GM12873 (cell line): ENCODE measurements at regions not wholly inside any gene's neighbourhood (a gene's known extent, or its start where the extent isn't known, plus 50 kb on each side); places are given as distances from the start of the nearest gene placed in this dataset.

Experiments used
- TF ChIP-seq, protein P1 (sequence below): IDR thresholded peaks from 2 replicates; pipeline ENCODE4 v1.5.1; 2012; ENCODE audit warnings: low read depth, mild to moderate bottlenecking, moderate library complexity, low read length, control low read depth; ENCODE audit not compliant: insufficient read depth; ENCODE audit errors: missing control alignments

- TF ChIP-seq, protein P1, sequence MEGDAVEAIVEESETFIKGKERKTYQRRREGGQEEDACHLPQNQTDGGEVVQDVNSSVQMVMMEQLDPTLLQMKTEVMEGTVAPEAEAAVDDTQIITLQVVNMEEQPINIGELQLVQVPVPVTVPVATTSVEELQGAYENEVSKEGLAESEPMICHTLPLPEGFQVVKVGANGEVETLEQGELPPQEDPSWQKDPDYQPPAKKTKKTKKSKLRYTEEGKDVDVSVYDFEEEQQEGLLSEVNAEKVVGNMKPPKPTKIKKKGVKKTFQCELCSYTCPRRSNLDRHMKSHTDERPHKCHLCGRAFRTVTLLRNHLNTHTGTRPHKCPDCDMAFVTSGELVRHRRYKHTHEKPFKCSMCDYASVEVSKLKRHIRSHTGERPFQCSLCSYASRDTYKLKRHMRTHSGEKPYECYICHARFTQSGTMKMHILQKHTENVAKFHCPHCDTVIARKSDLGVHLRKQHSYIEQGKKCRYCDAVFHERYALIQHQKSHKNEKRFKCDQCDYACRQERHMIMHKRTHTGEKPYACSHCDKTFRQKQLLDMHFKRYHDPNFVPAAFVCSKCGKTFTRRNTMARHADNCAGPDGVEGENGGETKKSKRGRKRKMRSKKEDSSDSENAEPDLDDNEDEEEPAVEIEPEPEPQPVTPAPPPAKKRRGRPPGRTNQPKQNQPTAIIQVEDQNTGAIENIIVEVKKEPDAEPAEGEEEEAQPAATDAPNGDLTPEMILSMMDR, result no peak
Observed at GRCh38 chr5:12959713-12960112, 984.8 kb downstream of the DNAH5 start.

GRCh38 chr5:12952409-12952808 is 992.1 kb downstream of the DNAH5 start:
- TF ChIP-seq, protein P1, result no peak

- TF ChIP-seq, protein P1, result no peak
Observed at GRCh38 chr5:12951846-12952245, 992.6 kb downstream of the DNAH5 start.

DNA sequence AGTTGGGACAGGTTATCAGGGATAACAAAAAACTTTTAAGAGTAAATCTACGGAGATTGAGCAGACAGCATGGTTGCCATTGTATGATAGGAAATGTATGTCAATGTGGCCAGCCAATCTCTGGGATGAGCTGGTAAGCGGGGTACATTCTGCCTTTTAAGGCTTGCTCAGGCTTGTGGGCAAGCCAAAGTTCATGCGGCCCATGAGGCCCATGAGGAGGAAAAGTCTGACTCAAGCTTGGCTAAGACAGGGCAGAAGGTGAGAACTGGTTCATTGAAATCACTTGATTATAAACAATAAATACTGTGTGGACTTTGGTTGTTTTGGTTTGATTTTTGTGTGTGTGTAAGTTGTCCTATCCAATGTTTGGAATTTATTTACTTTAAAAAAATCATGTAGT is 997.1 kb downstream of the DNAH5 start:
- TF ChIP-seq, protein P1, result no peak

GRCh38 chr5:12936221-12936620 is 1008.3 kb downstream of the DNAH5 start:
- TF ChIP-seq, protein P1, result no peak

GRCh38 chr5:12934722-12935121 is 1009.8 kb downstream of the DNAH5 start:
- TF ChIP-seq, protein P1, result no peak

DNA sequence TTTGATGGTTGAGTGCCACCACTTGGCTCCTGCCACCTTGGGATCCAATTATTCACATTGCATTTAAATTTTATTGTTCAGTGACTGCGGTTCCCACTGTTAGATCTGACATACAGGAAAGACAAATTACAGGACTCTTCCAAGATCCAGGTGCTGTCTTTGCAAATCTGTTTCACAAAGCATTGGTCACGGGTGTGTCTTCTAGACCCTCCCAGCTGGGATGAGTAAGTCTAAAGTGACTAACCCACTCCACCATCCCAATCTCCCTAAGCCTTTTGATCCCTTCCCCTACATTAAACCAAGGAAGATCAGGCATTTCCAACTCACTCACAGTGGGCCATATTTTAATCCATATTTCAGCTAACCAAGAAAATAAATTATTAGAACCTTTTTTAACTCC is 1016.3 kb upstream of the CTNND2 start:
- TF ChIP-seq, protein P1, result no peak
